Transverse colon (tissue), 4 donors: ENCODE measurements at regions not wholly inside any gene's neighbourhood (a gene's known extent, or its start where the extent isn't known, plus 50 kb on each side); places are given as distances from the start of the nearest gene placed in this dataset.

ENCODE experiments used
- CTCF ChIP-seq, 5 experiments: fragments of 200-600 bp in 3 of 5; fragments of 450-650 bp in 2 of 5; sonication (generic) in 3 of 5; IDR thresholded peaks; 1 replicate in 2 of 5; 2 replicates in 3 of 5; pipeline ENCODE4 v1.5.1; 2016 to 2017; ENCODE audit warnings: antibody characterized with exemption in 5 of 5, inconsistent platforms in 3 of 5, mild to moderate bottlenecking in 2 of 5, moderate library complexity in 1 of 5
- EP300 ChIP-seq: sonication (generic); formaldehyde crosslinking; IDR thresholded peaks from one replicate; pipeline ENCODE4 v1.6.1; 2017; ENCODE audit warnings: antibody characterized with exemption, low read depth
- POLR2A ChIP-seq: fragments of 450-650 bp; IDR thresholded peaks from one replicate; pipeline ENCODE4 v1.6.1; 2016; ENCODE audit warnings: antibody characterized with exemption, mild to moderate bottlenecking, moderate library complexity
- POLR2AphosphoS5 ChIP-seq, 3 donors: sonication (generic); formaldehyde crosslinking; IDR thresholded peaks; one replicate each; pipeline ENCODE4 v1.6.1; 2016; ENCODE audit warnings: antibody characterized with exemption in 3 of 3

- no peak for TF ChIP-seq CTCF (IDR thresholded peaks at IDR 0.05)
- TF ChIP-seq EP300 = no peak
- no peak for TF ChIP-seq POLR2AphosphoS5 (IDR thresholded peaks at IDR 0.05)
- TF ChIP-seq POLR2A = no peak
Measured at GRCh38 chrY:21650496-21650895, 115.8 kb downstream of the RBMY1A1 start.
